Suprapubic skin (tissue), 4 donors: ENCODE measurements at regions not wholly inside any gene's neighbourhood (a gene's known extent, or its start where the extent isn't known, plus 50 kb on each side); places are given as distances from the start of the nearest gene placed in this dataset.

ENCODE experiments used
- POLR2A ChIP-seq, 2 donors: fragments of 450-650 bp; IDR thresholded peaks; one replicate each; pipeline ENCODE4 v1.6.1; 2017; ENCODE audit warnings: antibody characterized with exemption in 2 of 2, mild to moderate bottlenecking in 2 of 2, moderate library complexity in 2 of 2
- POLR2AphosphoS5 ChIP-seq, 3 donors: sonication (generic); formaldehyde crosslinking; IDR thresholded peaks; one replicate each; pipeline ENCODE4 v1.6.1; 2017; ENCODE audit warnings: antibody characterized with exemption in 3 of 3
- TF ChIP-seq, protein P1 (sequence below), 2 donors: fragments of 200-600 bp in 1 of 2; fragments of 450-650 bp in 1 of 2; sonication (generic) in 1 of 2; IDR thresholded peaks; one replicate each; pipeline ENCODE4 v1.5.1; 2016 to 2019; ENCODE audit warnings: antibody characterized with exemption in 2 of 2, mild to moderate bottlenecking in 1 of 2, moderate library complexity in 1 of 2

DNA sequence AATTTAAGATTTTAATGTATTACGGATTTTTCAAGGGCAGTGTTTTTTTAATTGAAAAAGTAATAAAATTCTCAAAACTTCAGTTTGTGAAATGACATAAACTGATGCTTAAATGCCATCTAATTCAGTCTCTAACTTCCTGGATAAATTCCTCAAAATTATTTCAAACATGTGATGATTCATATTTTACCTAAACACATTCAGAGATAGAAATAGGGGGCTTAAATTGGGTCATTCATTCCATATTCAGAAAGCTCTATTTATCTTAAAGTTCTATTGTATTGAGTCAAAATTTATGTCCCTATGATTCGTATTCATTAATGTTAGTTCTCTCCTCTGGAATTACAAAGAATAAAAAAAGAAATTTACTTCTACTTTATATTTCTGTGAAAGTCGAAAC is 713.6 kb upstream of the CHRM3 start:
- TF ChIP-seq POLR2A (IDR thresholded peaks at IDR 0.05) = no peak
- no peak for TF ChIP-seq POLR2AphosphoS5 (IDR thresholded peaks at IDR 0.05)
- TF ChIP-seq, protein P1, sequence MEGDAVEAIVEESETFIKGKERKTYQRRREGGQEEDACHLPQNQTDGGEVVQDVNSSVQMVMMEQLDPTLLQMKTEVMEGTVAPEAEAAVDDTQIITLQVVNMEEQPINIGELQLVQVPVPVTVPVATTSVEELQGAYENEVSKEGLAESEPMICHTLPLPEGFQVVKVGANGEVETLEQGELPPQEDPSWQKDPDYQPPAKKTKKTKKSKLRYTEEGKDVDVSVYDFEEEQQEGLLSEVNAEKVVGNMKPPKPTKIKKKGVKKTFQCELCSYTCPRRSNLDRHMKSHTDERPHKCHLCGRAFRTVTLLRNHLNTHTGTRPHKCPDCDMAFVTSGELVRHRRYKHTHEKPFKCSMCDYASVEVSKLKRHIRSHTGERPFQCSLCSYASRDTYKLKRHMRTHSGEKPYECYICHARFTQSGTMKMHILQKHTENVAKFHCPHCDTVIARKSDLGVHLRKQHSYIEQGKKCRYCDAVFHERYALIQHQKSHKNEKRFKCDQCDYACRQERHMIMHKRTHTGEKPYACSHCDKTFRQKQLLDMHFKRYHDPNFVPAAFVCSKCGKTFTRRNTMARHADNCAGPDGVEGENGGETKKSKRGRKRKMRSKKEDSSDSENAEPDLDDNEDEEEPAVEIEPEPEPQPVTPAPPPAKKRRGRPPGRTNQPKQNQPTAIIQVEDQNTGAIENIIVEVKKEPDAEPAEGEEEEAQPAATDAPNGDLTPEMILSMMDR (IDR thresholded peaks at IDR 0.05) = no peak
